Fibroblast of lung (primary cell): ENCODE measurements at regions not wholly inside any gene's neighbourhood (a gene's known extent, or its start where the extent isn't known, plus 50 kb on each side); places are given as distances from the start of the nearest gene placed in this dataset.

Experiments used
- DNase-seq, 2 donors: peaks; one replicate each; pipeline versions ENCODE4 v3.0.0 to v3.0.0-alpha.2; 2010; ENCODE audit warnings: low read depth in 2 of 2
- H2AFZ ChIP-seq: 2 replicates; pipeline ENCODE4 v1.5.1; 2012; ENCODE audit warnings: low read length, control low read depth, inconsistent platforms
- H3K27ac ChIP-seq: 2 replicates; pipeline ENCODE4 v1.5.1; 2011; ENCODE audit warnings: low read length, control low read depth; ENCODE audit not compliant: insufficient read depth
- H3K27me3 ChIP-seq: 2 replicates; pipeline ENCODE4 v1.5.1; 2011; ENCODE audit warnings: mild to moderate bottlenecking, low read length; ENCODE audit not compliant: control insufficient read depth, insufficient read depth
- H3K36me3 ChIP-seq: 2 replicates; pipeline ENCODE4 v1.5.1; 2011; ENCODE audit warnings: low read length; ENCODE audit not compliant: control insufficient read depth, insufficient read depth
- H3K4me1 ChIP-seq: 2 replicates; pipeline ENCODE4 v1.5.1; 2011; ENCODE audit warnings: low read length; ENCODE audit not compliant: control insufficient read depth, insufficient read depth; ENCODE audit errors: extremely low read depth
- H3K4me2 ChIP-seq: 2 replicates; pipeline ENCODE4 v1.5.1; 2011; ENCODE audit warnings: low read length, control low read depth; ENCODE audit not compliant: insufficient read depth; ENCODE audit errors: extremely low read depth
- H3K4me3 ChIP-seq, 4 experiments: fragments of 200-600 bp in 1 of 4; sonication (generic) in 1 of 4; replicated peaks in 1 of 4; 2 replicates each; pipeline ENCODE4 v1.5.1; 2011 to 2016; ENCODE audit warnings: low read length in 4 of 4, low read depth in 3 of 4, mild to moderate bottlenecking in 3 of 4, control low read depth in 2 of 4, inconsistent platforms in 1 of 4, mixed read lengths in 1 of 4; ENCODE audit not compliant: insufficient read depth in 1 of 4; ENCODE audit errors: control extremely low read depth in 1 of 4
- H3K79me2 ChIP-seq: 2 replicates; pipeline ENCODE4 v1.5.1; 2012; ENCODE audit warnings: mild to moderate bottlenecking, low read length, inconsistent platforms; ENCODE audit not compliant: control insufficient read depth, insufficient read depth
- H3K9ac ChIP-seq: 2 replicates; pipeline ENCODE4 v1.5.1; 2011; ENCODE audit warnings: mild to moderate bottlenecking, low read length, control low read depth; ENCODE audit not compliant: insufficient read depth
- H3K9me3 ChIP-seq: 2 replicates; pipeline ENCODE4 v1.5.1; 2012; ENCODE audit warnings: low read depth, low read length; ENCODE audit not compliant: control insufficient read depth, insufficient read depth
- H4K20me1 ChIP-seq: 2 replicates; pipeline ENCODE4 v1.5.1; 2011; ENCODE audit warnings: low read length; ENCODE audit not compliant: control insufficient read depth, insufficient read depth; ENCODE audit errors: extremely low read depth
- EZH2 ChIP-seq: IDR thresholded peaks from 2 replicates; pipeline ENCODE4 v1.5.1; 2012; ENCODE audit warnings: low read length, control low read depth, mild to moderate bottlenecking; ENCODE audit errors: missing control alignments
- TF ChIP-seq, protein P1 (sequence below), 2 donors: IDR thresholded peaks in 1 of 2; conservative IDR thresholded peaks in 1 of 2; 1 replicate in 1 of 2; 2 replicates in 1 of 2; pipeline ENCODE4 v1.5.1; 2011 to 2012; ENCODE audit warnings: low read length in 2 of 2, control low read depth in 1 of 2, inconsistent platforms in 1 of 2, low read depth in 1 of 2, mild to moderate bottlenecking in 1 of 2

- no peak for TF ChIP-seq EZH2
- TF ChIP-seq, protein P1, sequence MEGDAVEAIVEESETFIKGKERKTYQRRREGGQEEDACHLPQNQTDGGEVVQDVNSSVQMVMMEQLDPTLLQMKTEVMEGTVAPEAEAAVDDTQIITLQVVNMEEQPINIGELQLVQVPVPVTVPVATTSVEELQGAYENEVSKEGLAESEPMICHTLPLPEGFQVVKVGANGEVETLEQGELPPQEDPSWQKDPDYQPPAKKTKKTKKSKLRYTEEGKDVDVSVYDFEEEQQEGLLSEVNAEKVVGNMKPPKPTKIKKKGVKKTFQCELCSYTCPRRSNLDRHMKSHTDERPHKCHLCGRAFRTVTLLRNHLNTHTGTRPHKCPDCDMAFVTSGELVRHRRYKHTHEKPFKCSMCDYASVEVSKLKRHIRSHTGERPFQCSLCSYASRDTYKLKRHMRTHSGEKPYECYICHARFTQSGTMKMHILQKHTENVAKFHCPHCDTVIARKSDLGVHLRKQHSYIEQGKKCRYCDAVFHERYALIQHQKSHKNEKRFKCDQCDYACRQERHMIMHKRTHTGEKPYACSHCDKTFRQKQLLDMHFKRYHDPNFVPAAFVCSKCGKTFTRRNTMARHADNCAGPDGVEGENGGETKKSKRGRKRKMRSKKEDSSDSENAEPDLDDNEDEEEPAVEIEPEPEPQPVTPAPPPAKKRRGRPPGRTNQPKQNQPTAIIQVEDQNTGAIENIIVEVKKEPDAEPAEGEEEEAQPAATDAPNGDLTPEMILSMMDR (conservative IDR thresholded peaks at IDR 0.05 in 1 of 2, IDR thresholded peaks at IDR 0.05 in 1 of 2; ENCODE audit: low read depth in 1 of 2, low read length in 2 of 2): no peak
- Histone ChIP-seq H3K4me3 (no peak overlapping the region), H3K9me3 (no peaks in the 10 kb centered on the region), H3K4me2 (no peak overlapping the region), H3K27me3 (no peaks in the 10 kb centered on the region), H3K4me1 (no peaks in the 10 kb centered on the region), H2AFZ (no peak overlapping the region), H3K79me2 (no peaks in the 10 kb centered on the region), H3K9ac (no peak overlapping the region), H3K27ac (no peak overlapping the region), H4K20me1 (no peaks in the 10 kb centered on the region), H3K36me3 (no peaks in the 10 kb centered on the region)
- no peak for DNase-seq
These were observed 121.8 kb upstream of the AJAP1 start for GRCh38 chr1:4532656-4533055.

DNA sequence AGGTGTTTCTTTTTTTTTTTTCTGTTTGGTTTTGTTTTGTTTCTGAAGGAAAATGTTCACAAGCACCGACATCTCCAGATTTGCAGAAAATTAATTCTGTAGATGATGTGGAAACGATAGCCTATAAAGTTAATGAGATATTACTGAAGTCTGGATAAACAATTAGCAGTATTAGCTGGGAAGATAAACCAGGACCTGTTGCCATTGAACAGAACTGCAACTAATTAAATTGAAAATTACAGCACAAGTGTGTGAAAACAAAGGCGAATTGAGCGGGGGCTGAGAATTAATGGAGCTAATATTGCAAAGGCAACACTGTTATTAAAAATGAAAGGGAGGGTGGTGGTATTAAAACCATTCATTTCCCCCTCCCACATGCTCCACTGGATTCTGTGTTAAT is 107.5 kb upstream of the AJAP1 start:
- no peaks in the 10 kb centered on the region for H3K4me1 ChIP-seq
- H3K4me2 ChIP-seq: no peak overlapping the region
- H3K27me3 ChIP-seq: no peaks in the 10 kb centered on the region
- no peak for TF ChIP-seq EZH2
- TF ChIP-seq, protein P1 (conservative IDR thresholded peaks at IDR 0.05 in 1 of 2, IDR thresholded peaks at IDR 0.05 in 1 of 2; ENCODE audit: low read depth in 1 of 2, low read length in 2 of 2): no peak
- no peaks in the 10 kb centered on the region for H4K20me1 ChIP-seq
- no peak overlapping the region for H2AFZ ChIP-seq
- H3K4me3 ChIP-seq: no peak overlapping the region
- no peaks in the 10 kb centered on the region for H3K9me3 ChIP-seq
- DNase-seq: no peak
- no peaks in the 10 kb centered on the region for H3K79me2 ChIP-seq
- no peak overlapping the region for H3K27ac ChIP-seq
- no peaks in the 10 kb centered on the region for H3K36me3 ChIP-seq
- no peak overlapping the region for H3K9ac ChIP-seq

- no peaks in the 10 kb centered on the region for H3K36me3 ChIP-seq
- H3K9me3 ChIP-seq: no peaks in the 10 kb centered on the region
- H3K27ac ChIP-seq: no peak overlapping the region
- H3K27me3 ChIP-seq: no peaks in the 10 kb centered on the region
- no peaks in the 10 kb centered on the region for H3K79me2 ChIP-seq
- TF ChIP-seq, protein P1 (conservative IDR thresholded peaks at IDR 0.05 in 1 of 2, IDR thresholded peaks at IDR 0.05 in 1 of 2; ENCODE audit: low read depth in 1 of 2, low read length in 2 of 2): no peak
- TF ChIP-seq EZH2: no peak
- no peak overlapping the region for H2AFZ ChIP-seq
- H3K4me2 ChIP-seq: no peak overlapping the region
- H3K9ac ChIP-seq: no peak overlapping the region
- DNase-seq: no peak
- no peaks in the 10 kb centered on the region for H4K20me1 ChIP-seq
- no peaks in the 10 kb centered on the region for H3K4me1 ChIP-seq
- no peak overlapping the region for H3K4me3 ChIP-seq
These were observed 104.5 kb upstream of the AJAP1 start for GRCh38 chr1:4549930-4550329.
